ENCODE measurements at regions not wholly inside any gene's neighbourhood (a gene's known extent, or its start where the extent isn't known, plus 50 kb on each side); places are given as distances from the start of the nearest gene placed in this dataset.

DNA sequence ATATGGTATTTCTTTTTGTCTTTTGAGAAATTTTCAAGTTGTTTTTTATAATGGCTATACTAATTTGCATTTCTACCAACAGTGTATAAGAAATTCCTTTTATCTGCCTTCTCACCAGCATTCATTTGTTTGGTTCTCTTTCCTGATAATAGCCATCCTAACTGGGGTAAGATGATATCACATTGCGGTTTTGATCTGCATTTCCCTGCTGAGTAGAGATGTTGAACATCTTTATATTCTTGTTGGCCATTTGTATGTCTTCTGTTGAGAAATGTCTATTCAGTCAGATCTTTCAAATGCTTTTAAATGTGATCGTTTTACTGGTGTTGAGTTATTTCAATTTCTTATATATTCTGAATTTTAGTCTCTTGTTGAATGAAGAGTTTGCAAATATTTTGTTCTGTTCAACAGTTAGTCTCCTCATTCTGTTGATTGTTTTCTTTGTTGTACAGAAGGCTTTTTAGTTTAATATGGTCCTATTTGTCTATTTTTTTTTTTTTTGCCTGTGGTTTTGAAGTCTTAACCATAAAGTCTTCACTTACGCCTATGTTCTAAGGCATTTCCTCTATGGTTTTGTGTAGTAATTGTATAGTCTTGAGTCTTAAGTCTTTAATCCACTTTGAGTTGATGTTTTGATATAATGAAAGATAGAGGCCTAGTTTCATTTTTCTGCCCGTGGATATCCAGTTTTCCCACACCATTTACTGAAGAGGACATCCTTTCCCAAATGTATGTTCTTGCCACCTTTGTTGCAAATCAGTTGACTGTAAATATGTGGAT is 1566.9 kb downstream of the STIM2 start:
- TF ChIP-seq, protein P1, sequence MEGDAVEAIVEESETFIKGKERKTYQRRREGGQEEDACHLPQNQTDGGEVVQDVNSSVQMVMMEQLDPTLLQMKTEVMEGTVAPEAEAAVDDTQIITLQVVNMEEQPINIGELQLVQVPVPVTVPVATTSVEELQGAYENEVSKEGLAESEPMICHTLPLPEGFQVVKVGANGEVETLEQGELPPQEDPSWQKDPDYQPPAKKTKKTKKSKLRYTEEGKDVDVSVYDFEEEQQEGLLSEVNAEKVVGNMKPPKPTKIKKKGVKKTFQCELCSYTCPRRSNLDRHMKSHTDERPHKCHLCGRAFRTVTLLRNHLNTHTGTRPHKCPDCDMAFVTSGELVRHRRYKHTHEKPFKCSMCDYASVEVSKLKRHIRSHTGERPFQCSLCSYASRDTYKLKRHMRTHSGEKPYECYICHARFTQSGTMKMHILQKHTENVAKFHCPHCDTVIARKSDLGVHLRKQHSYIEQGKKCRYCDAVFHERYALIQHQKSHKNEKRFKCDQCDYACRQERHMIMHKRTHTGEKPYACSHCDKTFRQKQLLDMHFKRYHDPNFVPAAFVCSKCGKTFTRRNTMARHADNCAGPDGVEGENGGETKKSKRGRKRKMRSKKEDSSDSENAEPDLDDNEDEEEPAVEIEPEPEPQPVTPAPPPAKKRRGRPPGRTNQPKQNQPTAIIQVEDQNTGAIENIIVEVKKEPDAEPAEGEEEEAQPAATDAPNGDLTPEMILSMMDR (IDR thresholded peaks at IDR 0.05; ENCODE audit: low read depth, low read length, missing control alignments) = no peak
- no peak for DNase-seq (ENCODE audit: low read depth)
- no peak overlapping the region for H3K4me3 ChIP-seq (ENCODE audit: low read depth, low read length)
- in situ Hi-C loops (cut with HindIII; ENCODE audit: low sequenced_read_pairs) = no loop called here

DNA sequence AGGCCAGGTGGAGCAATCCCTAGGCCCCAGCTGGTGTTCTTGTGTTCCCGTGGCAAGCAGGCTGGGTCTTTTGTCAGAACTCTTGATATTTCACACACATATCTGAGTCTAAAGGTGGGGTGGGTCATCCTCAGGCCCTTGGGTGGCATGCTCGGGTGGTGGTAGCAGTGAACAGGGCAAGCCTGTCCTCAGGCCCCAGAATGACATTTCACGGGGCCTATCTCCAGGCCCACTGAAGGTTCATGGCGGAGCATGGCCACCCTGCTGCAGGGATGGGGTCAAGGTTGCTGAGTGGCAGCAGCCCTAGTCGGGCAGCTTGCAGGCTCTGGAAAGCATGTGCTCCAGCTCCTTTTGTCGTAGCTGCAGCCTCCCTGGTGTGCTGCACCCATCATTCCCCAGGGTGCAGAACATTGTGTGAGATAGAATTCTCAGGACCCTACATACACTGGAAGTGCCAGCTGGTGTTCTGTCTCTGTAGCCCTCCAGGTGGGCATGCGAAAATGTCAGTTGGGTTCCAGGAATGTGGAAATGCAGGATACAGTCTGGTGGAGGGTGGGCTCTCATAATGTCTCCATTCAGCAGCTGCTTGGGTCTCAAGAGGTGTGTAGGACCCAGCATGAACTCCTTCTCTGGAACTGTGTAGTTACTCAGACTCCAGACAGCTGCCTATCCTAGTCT is 1571.8 kb downstream of the STIM2 start:
- TF ChIP-seq, protein P1 (IDR thresholded peaks at IDR 0.05; ENCODE audit: low read depth, low read length, missing control alignments) = no peak
- no peak overlapping the region for H3K4me3 ChIP-seq (ENCODE audit: low read depth, low read length)
- DNase-seq (ENCODE audit: low read depth) = no peak
- in situ Hi-C loops (cut with HindIII; ENCODE audit: low sequenced_read_pairs) = no loop called here

DNA sequence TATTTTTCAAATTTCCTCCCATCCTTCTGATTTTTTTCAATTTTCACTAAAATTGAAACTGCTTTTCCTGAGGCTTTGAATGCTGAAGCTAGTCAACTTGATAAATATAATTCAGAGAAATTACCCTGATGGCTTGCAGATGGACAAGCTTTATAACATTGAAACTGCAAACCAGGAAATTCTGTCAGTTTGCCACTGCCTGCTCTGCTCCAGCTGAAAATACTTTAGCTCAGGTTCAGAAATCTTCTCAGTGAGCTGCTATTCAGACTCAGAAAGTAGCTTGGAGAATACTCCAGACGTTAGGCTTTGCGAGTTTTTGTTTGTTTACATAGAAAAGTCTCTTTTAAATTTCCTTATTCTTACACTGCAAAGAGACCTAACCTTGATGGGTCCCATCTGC is 1574.7 kb downstream of the STIM2 start:
- in situ Hi-C loops (cut with HindIII; ENCODE audit: low sequenced_read_pairs) = no loop called here
- no peak for DNase-seq (ENCODE audit: low read depth)
- TF ChIP-seq, protein P1 (IDR thresholded peaks at IDR 0.05; ENCODE audit: low read depth, low read length, missing control alignments) = no peak
- H3K4me3 ChIP-seq (ENCODE audit: low read depth, low read length) = no peak overlapping the region

DNA sequence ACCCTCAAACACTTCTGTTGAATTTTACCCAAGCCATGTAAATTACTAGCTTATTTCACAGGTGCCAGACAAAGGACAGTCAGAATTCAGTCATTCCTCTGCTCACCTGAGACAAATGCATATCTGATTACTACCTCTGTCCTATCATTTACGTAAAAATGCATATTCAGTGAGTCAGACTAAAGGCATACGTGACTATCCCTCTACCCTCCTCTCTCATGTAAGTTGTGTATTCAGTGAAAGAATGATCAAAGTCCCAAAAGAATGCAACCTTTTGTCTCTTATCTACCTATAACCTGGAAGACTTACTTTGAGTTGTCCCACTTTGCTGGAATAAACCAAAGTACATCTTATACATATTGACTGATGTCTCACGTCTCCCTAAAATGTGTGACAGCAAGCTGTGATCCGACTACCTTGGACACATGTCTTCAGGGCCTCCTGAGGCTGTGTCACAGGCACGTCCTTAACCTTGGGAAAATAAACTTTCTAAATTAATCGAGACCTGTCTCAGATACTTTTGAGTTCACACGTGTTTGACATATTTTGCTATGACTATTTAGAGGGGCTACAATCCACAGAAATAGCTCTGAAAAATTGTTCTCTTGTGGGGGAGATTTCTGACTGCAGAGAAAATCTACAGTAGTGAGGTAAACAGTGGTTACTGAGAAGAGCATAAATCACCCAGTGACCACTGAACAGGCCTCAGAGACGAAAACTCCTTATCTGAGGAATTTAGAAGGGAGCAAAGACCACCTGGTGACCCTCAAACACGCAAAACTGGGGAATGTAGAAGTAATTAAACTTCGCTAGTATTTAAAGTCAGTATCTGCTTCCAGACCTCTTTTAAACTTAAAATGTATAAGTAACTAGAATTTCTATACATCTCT is 1575.8 kb downstream of the STIM2 start:
- no peak overlapping the region for H3K4me3 ChIP-seq (ENCODE audit: low read depth, low read length)
- TF ChIP-seq, protein P1 (IDR thresholded peaks at IDR 0.05; ENCODE audit: low read depth, low read length, missing control alignments) = no peak
- in situ Hi-C loops (cut with HindIII; ENCODE audit: low sequenced_read_pairs) = no loop called here
- no peak for DNase-seq (ENCODE audit: low read depth)

DNA sequence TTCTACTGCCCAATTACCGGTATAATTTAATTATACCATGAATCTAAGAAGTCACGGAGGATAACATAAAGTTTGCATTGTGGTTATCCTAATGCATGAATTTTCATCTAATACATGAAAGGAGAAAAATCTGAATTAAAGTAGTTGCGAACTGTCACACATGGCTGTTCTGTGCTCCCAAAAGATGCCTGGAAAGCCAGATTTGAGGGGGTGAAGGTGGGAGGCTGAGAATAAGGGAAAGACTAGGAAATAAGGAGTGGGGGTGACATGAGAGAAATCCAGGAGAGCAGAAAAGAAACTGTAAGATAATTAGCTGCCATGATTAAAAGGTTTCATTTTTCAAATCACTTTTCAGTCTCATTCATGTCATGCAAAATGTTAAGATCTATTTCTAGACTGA is 1582.7 kb downstream of the STIM2 start:
- no peak overlapping the region for H3K4me3 ChIP-seq (ENCODE audit: low read depth, low read length)
- no peak for DNase-seq (ENCODE audit: low read depth)
- in situ Hi-C loops (cut with HindIII; ENCODE audit: low sequenced_read_pairs) = no loop called here
- TF ChIP-seq, protein P1 (IDR thresholded peaks at IDR 0.05; ENCODE audit: low read depth, low read length, missing control alignments) = no peak

DNA sequence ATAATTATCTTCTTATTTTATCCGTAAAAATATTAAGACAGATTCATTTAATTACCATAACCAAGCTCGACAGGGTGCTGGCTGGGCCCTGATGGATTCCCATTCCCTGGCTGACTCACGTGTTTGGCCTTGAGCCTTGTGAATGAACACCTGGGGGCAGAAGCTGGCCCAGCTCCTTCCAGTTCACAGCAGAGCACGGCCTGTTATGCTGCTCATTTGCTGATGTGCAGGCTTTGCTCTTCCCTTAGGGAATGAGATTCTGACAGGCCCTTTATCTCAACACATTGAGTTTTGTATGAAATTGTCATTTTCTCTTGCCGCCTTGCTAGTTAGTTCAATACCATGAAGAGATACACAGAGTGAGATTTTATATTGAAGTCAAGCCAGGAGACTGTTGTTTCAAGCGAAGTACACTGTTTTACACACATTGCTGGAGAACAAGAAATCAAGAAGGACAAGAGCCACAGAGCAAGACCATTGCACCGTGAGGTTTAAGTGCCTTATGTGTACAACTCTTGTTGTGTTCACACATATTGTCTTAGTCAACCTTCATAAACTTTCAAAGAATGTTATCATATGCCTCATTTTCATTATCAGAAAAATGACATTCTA is 1583.3 kb downstream of the STIM2 start:
- in situ Hi-C loops (cut with HindIII; ENCODE audit: low sequenced_read_pairs) = no loop called here
- H3K4me3 ChIP-seq (ENCODE audit: low read depth, low read length) = no peak overlapping the region
- DNase-seq (ENCODE audit: low read depth) = peak; percentile 4
- TF ChIP-seq, protein P1 (IDR thresholded peaks at IDR 0.05; ENCODE audit: low read depth, low read length, missing control alignments) = no peak

Measured in astrocyte of the cerebellum (primary cell).